Liver (tissue), 7 donors: ENCODE measurements at regions not wholly inside any gene's neighbourhood (a gene's known extent, or its start where the extent isn't known, plus 50 kb on each side); places are given as distances from the start of the nearest gene placed in this dataset.
"Not testable (repeated sequence)": the region's sequence is repeated elsewhere in the genome, so short reads cannot be mapped to it uniquely, and the experiment has no call there.

ENCODE experiments used
- DNase-seq: peaks from one replicate; pipeline ENCODE4 v3.0.0-alpha.2; 2017; ENCODE audit warnings: low spot score
- H3K27ac ChIP-seq, 2 donors: one replicate each; pipeline ENCODE4 v1.7.0; 2013; ENCODE audit warnings: inconsistent platforms in 2 of 2, low read length in 2 of 2, control low read depth in 1 of 2, low read depth in 1 of 2, mild to moderate bottlenecking in 1 of 2
- H3K27me3 ChIP-seq, 4 donors: one replicate each; pipeline versions ENCODE4 v1.6.1 to v1.7.0; 2013; ENCODE audit warnings: low read length in 3 of 4, inconsistent platforms in 1 of 4, mild to moderate bottlenecking in 1 of 4, moderate library complexity in 1 of 4; ENCODE audit not compliant: control insufficient read depth in 4 of 4, insufficient read depth in 4 of 4
- H3K36me3 ChIP-seq, 4 donors: one replicate each; pipeline versions ENCODE4 v1.6.1 to v1.7.0; 2013; ENCODE audit warnings: low read length in 3 of 4, mild to moderate bottlenecking in 3 of 4, low read depth in 1 of 4, moderate library complexity in 1 of 4; ENCODE audit not compliant: control insufficient read depth in 4 of 4, insufficient read depth in 3 of 4
- H3K4me1 ChIP-seq, 4 donors: one replicate each; pipeline versions ENCODE4 v1.6.1 to v1.7.0; 2013; ENCODE audit warnings: low read length in 3 of 4, mild to moderate bottlenecking in 3 of 4, moderate library complexity in 1 of 4; ENCODE audit not compliant: control insufficient read depth in 4 of 4, insufficient read depth in 4 of 4
- H3K4me3 ChIP-seq, 3 donors: one replicate each; pipeline versions ENCODE4 v1.6.1 to v1.7.0; 2013; ENCODE audit warnings: low read length in 3 of 3, control low read depth in 1 of 3, low read depth in 1 of 3, mild to moderate bottlenecking in 1 of 3
- H3K9ac ChIP-seq, 2 donors: one replicate each; pipeline ENCODE4 v1.7.0; 2013; ENCODE audit warnings: low read length in 2 of 2, mild to moderate bottlenecking in 2 of 2, moderate library complexity in 2 of 2, control low read depth in 1 of 2, low read depth in 1 of 2
- H3K9me3 ChIP-seq, 4 donors: one replicate each; pipeline versions ENCODE4 v1.6.1 to v1.7.0; 2013; ENCODE audit warnings: low read length in 3 of 4; ENCODE audit not compliant: control insufficient read depth in 4 of 4
- ATF3 ChIP-seq: IDR thresholded peaks from 2 replicates; pipeline ENCODE4 v1.6.1; 2016; ENCODE audit warnings: antibody characterized with exemption
- EGR1 ChIP-seq, 2 donors: IDR thresholded peaks; 2 replicates each; pipeline ENCODE4 v1.6.1; 2016 to 2018; ENCODE audit warnings: antibody characterized with exemption in 2 of 2, low read depth in 2 of 2
- FOXA1 ChIP-seq: IDR thresholded peaks from 2 replicates; pipeline ENCODE4 v1.6.1; 2016; ENCODE audit warnings: antibody characterized with exemption
- FOXA2 ChIP-seq: IDR thresholded peaks from 2 replicates; pipeline ENCODE4 v1.6.1; 2016; ENCODE audit warnings: antibody characterized with exemption
- GABPA ChIP-seq, 2 donors: IDR thresholded peaks in 1 of 2; conservative IDR thresholded peaks in 1 of 2; 2 replicates each; pipeline ENCODE4 v1.6.1; 2016; ENCODE audit warnings: antibody characterized with exemption in 2 of 2, mild to moderate bottlenecking in 1 of 2, moderate library complexity in 1 of 2
- HNF4A ChIP-seq, 2 donors: conservative IDR thresholded peaks; 2 replicates each; pipeline ENCODE4 v1.6.1; 2016; ENCODE audit warnings: antibody characterized with exemption in 2 of 2, mild to moderate bottlenecking in 2 of 2
- JUND ChIP-seq, 2 donors: IDR thresholded peaks; 2 replicates each; pipeline ENCODE4 v1.6.1; 2016; ENCODE audit warnings: antibody characterized with exemption in 2 of 2
- MAX ChIP-seq: IDR thresholded peaks from 2 replicates; pipeline ENCODE4 v1.6.1; 2016; ENCODE audit warnings: antibody characterized with exemption
- NR2F2 ChIP-seq: IDR thresholded peaks from 2 replicates; pipeline ENCODE4 v1.6.1; 2016; ENCODE audit warnings: antibody characterized with exemption
- RAD21 ChIP-seq, 2 donors: IDR thresholded peaks; 2 replicates each; pipeline ENCODE4 v1.6.1; 2016; ENCODE audit warnings: antibody characterized with exemption in 2 of 2, mild to moderate bottlenecking in 2 of 2
- RXRA ChIP-seq, 2 donors: IDR thresholded peaks; 2 replicates each; pipeline ENCODE4 v1.6.1; 2017 to 2018; ENCODE audit warnings: antibody characterized with exemption in 2 of 2, mild to moderate bottlenecking in 1 of 2
- SP1 ChIP-seq: IDR thresholded peaks from 2 replicates; pipeline ENCODE4 v1.6.1; 2018; ENCODE audit warnings: antibody characterized with exemption, mild to moderate bottlenecking
- TAF1 ChIP-seq: conservative IDR thresholded peaks from 2 replicates; pipeline ENCODE4 v1.6.1; 2016; ENCODE audit warnings: antibody characterized with exemption, mild to moderate bottlenecking
- YY1 ChIP-seq: IDR thresholded peaks from 2 replicates; pipeline ENCODE4 v1.6.1; 2016; ENCODE audit warnings: antibody characterized with exemption, mild to moderate bottlenecking
- WGBS: extraction: QIAGEN DNeasy Blood & Tissue Kit; methylation state at CpG from one replicate; pipeline ENCODE4 v1.1.7; 2013; 5-methylcytosine and 5-hydroxymethylcytosine counted together
- TF ChIP-seq, protein P1 (sequence below): IDR thresholded peaks from 2 replicates; pipeline ENCODE4 v1.6.1; 2016; ENCODE audit warnings: antibody characterized with exemption, mild to moderate bottlenecking
- TF ChIP-seq, protein P2 (sequence below): IDR thresholded peaks from 2 replicates; pipeline ENCODE4 v1.6.1; 2016; ENCODE audit warnings: antibody characterized with exemption
- donor health status: healthy.
- donor health status: healthy.
- donor health status: healthy.
- donor health status: healthy.

DNA sequence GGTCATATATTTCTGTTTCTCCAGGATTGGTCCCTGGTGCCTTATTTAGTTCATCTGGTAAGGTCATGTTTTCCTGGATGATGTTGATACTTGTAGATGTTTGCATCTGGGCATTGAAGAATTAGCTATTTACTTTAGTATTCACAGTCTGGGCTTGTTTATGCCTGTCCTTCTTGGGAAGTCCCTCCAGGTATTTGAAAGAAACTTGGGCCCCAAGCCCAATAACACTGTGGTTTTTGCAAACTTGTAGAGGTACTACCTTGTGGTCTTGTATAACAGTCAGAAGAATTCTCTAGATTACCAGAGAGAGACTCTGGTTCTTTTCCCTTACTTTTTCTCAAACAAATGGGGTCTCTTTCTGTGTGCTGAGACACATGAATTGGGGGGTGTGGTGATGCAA, 251.4 kb upstream of the B3GALT2 start:
- Histone ChIP-seq H3K9ac (no peak overlapping the region), H3K4me1 (no peaks in the 10 kb centered on the region), H3K9me3 (peaks cover 0 to 9% (median 1%) of the 10 kb centered on the region in 4 donors), H3K27me3 (no peaks in the 10 kb centered on the region), H3K4me3 (no peak overlapping the region), H3K27ac (no peak overlapping the region), H3K36me3 (no peaks in the 10 kb centered on the region)
- TF ChIP-seq FOXA1 (no peak), RAD21 (IDR thresholded peaks at IDR 0.05) (no peak), YY1 (no peak), FOXA2 (no peak), TAF1 (no peak), SP1 (no peak), JUND (IDR thresholded peaks at IDR 0.05) (no peak), RXRA (IDR thresholded peaks at IDR 0.05) (no peak), HNF4A (conservative IDR thresholded peaks at IDR 0.05) (no peak), ATF3 (no peak), MAX (no peak), NR2F2 (no peak)
- TF ChIP-seq, protein P1, sequence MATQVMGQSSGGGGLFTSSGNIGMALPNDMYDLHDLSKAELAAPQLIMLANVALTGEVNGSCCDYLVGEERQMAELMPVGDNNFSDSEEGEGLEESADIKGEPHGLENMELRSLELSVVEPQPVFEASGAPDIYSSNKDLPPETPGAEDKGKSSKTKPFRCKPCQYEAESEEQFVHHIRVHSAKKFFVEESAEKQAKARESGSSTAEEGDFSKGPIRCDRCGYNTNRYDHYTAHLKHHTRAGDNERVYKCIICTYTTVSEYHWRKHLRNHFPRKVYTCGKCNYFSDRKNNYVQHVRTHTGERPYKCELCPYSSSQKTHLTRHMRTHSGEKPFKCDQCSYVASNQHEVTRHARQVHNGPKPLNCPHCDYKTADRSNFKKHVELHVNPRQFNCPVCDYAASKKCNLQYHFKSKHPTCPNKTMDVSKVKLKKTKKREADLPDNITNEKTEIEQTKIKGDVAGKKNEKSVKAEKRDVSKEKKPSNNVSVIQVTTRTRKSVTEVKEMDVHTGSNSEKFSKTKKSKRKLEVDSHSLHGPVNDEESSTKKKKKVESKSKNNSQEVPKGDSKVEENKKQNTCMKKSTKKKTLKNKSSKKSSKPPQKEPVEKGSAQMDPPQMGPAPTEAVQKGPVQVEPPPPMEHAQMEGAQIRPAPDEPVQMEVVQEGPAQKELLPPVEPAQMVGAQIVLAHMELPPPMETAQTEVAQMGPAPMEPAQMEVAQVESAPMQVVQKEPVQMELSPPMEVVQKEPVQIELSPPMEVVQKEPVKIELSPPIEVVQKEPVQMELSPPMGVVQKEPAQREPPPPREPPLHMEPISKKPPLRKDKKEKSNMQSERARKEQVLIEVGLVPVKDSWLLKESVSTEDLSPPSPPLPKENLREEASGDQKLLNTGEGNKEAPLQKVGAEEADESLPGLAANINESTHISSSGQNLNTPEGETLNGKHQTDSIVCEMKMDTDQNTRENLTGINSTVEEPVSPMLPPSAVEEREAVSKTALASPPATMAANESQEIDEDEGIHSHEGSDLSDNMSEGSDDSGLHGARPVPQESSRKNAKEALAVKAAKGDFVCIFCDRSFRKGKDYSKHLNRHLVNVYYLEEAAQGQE = no peak
- no peak for DNase-seq

- not testable (repeated sequence) for H3K27me3 ChIP-seq, H3K4me3 ChIP-seq, DNase-seq, H3K4me1 ChIP-seq, H3K9ac ChIP-seq, H3K27ac ChIP-seq, H3K36me3 ChIP-seq
- 96% methylated on average over 19 of the region's 19 CpGs for WGBS
- peaks cover 0 to 11% (median 3%) of the 10 kb centered on the region in 4 donors for H3K9me3 ChIP-seq
Measured at GRCh38 chr1:193437333-193437732, 250.9 kb upstream of the B3GALT2 start.

DNA sequence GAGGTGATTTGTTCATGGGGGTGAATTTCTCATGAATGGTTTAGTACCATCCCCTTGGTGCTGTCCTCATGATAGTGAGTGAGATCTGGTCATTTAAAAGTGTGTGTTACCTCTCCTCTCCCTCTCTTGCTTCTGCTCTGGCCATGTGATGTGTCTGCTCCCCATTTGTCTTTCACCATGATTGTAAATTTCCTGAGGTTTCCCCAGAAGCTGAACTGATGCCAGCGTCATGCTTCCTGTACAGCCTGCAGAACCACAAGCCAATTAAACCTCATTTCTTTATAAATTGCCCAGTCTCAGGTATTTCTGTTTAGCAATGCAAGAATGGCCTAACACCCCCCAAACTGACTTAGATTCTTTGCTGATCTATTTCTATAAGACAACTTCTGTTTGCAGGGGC, 249.4 kb upstream of the B3GALT2 start:
- H3K27ac ChIP-seq = no peak overlapping the region
- no peak overlapping the region for H3K4me3 ChIP-seq
- 71% methylated on average over 1 of the region's 1 CpG for WGBS
- H3K9ac ChIP-seq = no peak overlapping the region
- H3K27me3 ChIP-seq = no peaks in the 10 kb centered on the region
- H3K4me1 ChIP-seq = no peaks in the 10 kb centered on the region
- H3K36me3 ChIP-seq = no peaks in the 10 kb centered on the region
- no peak for DNase-seq
- peaks cover 0 to 11% (median 3%) of the 10 kb centered on the region in 4 donors for H3K9me3 ChIP-seq
- TF ChIP-seq GABPA (IDR thresholded peaks at IDR 0.05 in 1 of 2, conservative IDR thresholded peaks at IDR 0.05 in 1 of 2) (no peak), JUND (IDR thresholded peaks at IDR 0.05) (no peak), YY1 (no peak), FOXA2 (no peak), TAF1 (no peak), SP1 (no peak), ATF3 (no peak), EGR1 (IDR thresholded peaks at IDR 0.05; ENCODE audit: low read depth in 2 of 2) (no peak), NR2F2 (no peak), RXRA (IDR thresholded peaks at IDR 0.05) (no peak), HNF4A (conservative IDR thresholded peaks at IDR 0.05) (no peak)
- TF ChIP-seq, protein P2, sequence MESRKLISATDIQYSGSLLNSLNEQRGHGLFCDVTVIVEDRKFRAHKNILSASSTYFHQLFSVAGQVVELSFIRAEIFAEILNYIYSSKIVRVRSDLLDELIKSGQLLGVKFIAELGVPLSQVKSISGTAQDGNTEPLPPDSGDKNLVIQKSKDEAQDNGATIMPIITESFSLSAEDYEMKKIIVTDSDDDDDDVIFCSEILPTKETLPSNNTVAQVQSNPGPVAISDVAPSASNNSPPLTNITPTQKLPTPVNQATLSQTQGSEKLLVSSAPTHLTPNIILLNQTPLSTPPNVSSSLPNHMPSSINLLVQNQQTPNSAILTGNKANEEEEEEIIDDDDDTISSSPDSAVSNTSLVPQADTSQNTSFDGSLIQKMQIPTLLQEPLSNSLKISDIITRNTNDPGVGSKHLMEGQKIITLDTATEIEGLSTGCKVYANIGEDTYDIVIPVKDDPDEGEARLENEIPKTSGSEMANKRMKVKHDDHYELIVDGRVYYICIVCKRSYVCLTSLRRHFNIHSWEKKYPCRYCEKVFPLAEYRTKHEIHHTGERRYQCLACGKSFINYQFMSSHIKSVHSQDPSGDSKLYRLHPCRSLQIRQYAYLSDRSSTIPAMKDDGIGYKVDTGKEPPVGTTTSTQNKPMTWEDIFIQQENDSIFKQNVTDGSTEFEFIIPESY = no peak
- TF ChIP-seq, protein P1 = no peak
